Left colon (tissue), 2 donors: ENCODE measurements at regions not wholly inside any gene's neighbourhood (a gene's known extent, or its start where the extent isn't known, plus 50 kb on each side); places are given as distances from the start of the nearest gene placed in this dataset.

Experiments
- ATAC-seq: fragments of 200-7000 bp; cut with Tn5 transposase; one replicate; pipeline ENCODE4 v1.9.1; 2020; ENCODE audit warnings: mild to moderate bottlenecking, moderate library complexity
- DNase-seq, 2 donors: peaks; one replicate each; pipeline ENCODE4 v3.0.0-alpha.2; 2020
- intact Hi-C, 2 donors: fragments of 100-400 bp; cut with DNase I in 1 of 2; cut with micrococcal nuclease in 1 of 2; formaldehyde crosslinking; loops; one replicate each; pipeline versions ENCODE4 v1.11.2 to v1.14.0; 2022; cut with DNase I, micrococcal nuclease
- donor health status: DM: no; HTN: no; CAD: no.
- donor health status: DM: yes; HTN: yes; CAD: no.

- intact Hi-C loops = no loop called here
- no peak for DNase-seq
- no peak for ATAC-seq
Measured at GRCh38 chr22:22109693-22110466, 127.3 kb upstream of the TOP3B start.

- intact Hi-C loops = no loop called here
- ATAC-seq (no peak), DNase-seq (no peak)
Measured at GRCh38 chr22:22106855-22107254, 124.3 kb upstream of the TOP3B start.

GRCh38 chr22:22105364-22105763 lies 122.8 kb upstream of the TOP3B start:
- intact Hi-C loops = no loop called here
- DNase-seq (no peak), ATAC-seq (no peak)

- DNase-seq (no peak), ATAC-seq (no peak)
- intact Hi-C loops = no loop called here
Measured at GRCh38 chr22:22103078-22103875, 120.7 kb upstream of the TOP3B start.

- DNase-seq (no peak), ATAC-seq (no peak)
- intact Hi-C loops = no loop called here
Measured at GRCh38 chr22:22099833-22100812, 117.5 kb upstream of the TOP3B start.

- ATAC-seq (no peak), DNase-seq (no peak)
- intact Hi-C loops = no loop called here
Measured at GRCh38 chr22:22099194-22099486, 116.6 kb upstream of the TOP3B start.

- no peak for DNase-seq
- intact Hi-C loops = no loop called here
- no peak for ATAC-seq
Measured at GRCh38 chr22:22098457-22099193, 116.0 kb upstream of the TOP3B start.

GRCh38 chr22:22097727-22098228 lies 115.2 kb upstream of the TOP3B start:
- ATAC-seq (no peak), DNase-seq (no peak)
- intact Hi-C loops = no loop called here

GRCh38 chr22:22094921-22095320 lies 112.3 kb upstream of the TOP3B start:
- intact Hi-C loops = no loop called here
- DNase-seq (no peak), ATAC-seq (no peak)

- ATAC-seq (no peak), DNase-seq (no peak)
- intact Hi-C loops = no loop called here
Measured at GRCh38 chr22:22094514-22094913, 111.9 kb upstream of the TOP3B start.

- no peak for ATAC-seq
- DNase-seq = no peak
- intact Hi-C loops = no loop called here
Measured at GRCh38 chr22:22093743-22094142, 111.2 kb upstream of the TOP3B start.

- intact Hi-C loops = no loop called here
- no peak for ATAC-seq
- no peak for DNase-seq
Measured at GRCh38 chr22:22092974-22093373, 110.4 kb upstream of the TOP3B start.

GRCh38 chr22:22092101-22092500 lies 109.5 kb upstream of the TOP3B start:
- no peak for DNase-seq
- ATAC-seq = no peak
- intact Hi-C loops = no loop called here

- ATAC-seq (no peak), DNase-seq (no peak)
- intact Hi-C loops = no loop called here
Measured at GRCh38 chr22:22091400-22091878, 108.9 kb upstream of the TOP3B start.

- intact Hi-C loops = no loop called here
- ATAC-seq = no peak
Measured at GRCh38 chr22:22090650-22091399, 108.2 kb upstream of the TOP3B start.

GRCh38 chr22:22089459-22090308 lies 107.1 kb upstream of the TOP3B start:
- no peak for ATAC-seq
- no peak for DNase-seq
- intact Hi-C loops = no loop called here

More at GRCh38 chr22:22090650-22091399, 108.2 kb upstream of the TOP3B start:
- no peak for DNase-seq
